ENCODE measurements at regions not wholly inside any gene's neighbourhood (a gene's known extent, or its start where the extent isn't known, plus 50 kb on each side); places are given as distances from the start of the nearest gene placed in this dataset.

DNA sequence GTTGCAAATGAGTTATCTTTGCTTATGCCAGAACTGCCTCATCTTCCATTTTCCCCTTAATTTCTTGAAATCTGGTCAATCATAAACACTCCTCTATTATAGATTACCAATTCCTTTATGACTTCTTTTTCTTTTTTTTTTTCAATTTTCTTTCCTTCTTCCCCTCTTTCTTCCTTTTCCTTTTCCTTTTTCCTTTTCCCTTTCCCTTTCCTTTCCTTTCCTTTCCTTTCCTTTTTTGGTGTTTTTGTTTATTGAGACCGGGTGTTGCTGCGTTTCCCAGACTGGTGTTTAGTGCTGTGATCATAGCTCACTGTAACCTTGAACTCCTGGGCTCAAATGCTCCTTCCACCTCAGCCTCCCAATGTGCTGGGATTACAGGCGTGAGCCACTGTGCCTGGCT, 151.4 kb upstream of the FOXP2 start:
- Mint-ChIP-seq H3K4me1 (no peaks in the 10 kb centered on the region), H3K9me3 (peaks cover 2% of the 10 kb centered on the region)

DNA sequence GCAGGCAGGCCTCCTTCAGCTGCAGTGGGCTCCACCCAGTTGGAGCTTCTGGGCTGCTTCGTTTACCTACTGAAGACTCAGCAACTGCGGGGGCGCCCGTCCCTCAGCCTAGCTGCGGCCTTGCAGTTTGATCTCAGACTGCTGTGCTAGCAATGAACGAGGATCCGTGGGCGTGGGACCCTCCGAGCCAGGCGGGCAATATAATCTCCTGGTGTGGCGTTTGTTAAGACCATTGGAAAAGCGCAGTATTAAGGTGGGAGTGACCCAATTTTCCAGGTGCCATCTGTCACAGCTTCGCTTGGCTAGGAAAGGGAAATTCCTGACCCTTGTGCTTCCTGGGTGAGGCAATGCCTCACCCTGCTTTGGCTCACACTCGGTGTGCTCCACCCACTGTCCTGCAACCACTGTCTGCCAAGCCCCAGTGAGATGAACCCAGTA, 159.2 kb upstream of the FOXP2 start:
- DNase-seq (no peak), ATAC-seq (ENCODE audit: low read depth) (no peak)
- Mint-ChIP-seq H3K27me3 (no peaks in the 10 kb centered on the region), H3K4me3 (no peak overlapping the region), H3K9me3 (peaks cover 9% of the 10 kb centered on the region), H3K36me3 (ENCODE audit: low read depth) (no peaks in the 10 kb centered on the region), H3K4me1 (no peaks in the 10 kb centered on the region), H3K27ac (no peak overlapping the region)
- intact Hi-C loops (cut with micrococcal nuclease) = no loop called here
- POLR2A ChIA-PET = no interaction called here
- CTCF ChIA-PET = no interaction called here
- TF ChIP-seq, protein P1, sequence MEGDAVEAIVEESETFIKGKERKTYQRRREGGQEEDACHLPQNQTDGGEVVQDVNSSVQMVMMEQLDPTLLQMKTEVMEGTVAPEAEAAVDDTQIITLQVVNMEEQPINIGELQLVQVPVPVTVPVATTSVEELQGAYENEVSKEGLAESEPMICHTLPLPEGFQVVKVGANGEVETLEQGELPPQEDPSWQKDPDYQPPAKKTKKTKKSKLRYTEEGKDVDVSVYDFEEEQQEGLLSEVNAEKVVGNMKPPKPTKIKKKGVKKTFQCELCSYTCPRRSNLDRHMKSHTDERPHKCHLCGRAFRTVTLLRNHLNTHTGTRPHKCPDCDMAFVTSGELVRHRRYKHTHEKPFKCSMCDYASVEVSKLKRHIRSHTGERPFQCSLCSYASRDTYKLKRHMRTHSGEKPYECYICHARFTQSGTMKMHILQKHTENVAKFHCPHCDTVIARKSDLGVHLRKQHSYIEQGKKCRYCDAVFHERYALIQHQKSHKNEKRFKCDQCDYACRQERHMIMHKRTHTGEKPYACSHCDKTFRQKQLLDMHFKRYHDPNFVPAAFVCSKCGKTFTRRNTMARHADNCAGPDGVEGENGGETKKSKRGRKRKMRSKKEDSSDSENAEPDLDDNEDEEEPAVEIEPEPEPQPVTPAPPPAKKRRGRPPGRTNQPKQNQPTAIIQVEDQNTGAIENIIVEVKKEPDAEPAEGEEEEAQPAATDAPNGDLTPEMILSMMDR (IDR thresholded peaks at IDR 0.05) = no peak

More for the DNA sequence above, 151.4 kb upstream of the FOXP2 start:
- no peaks in the 10 kb centered on the region for H3K27me3 Mint-ChIP-seq
- TF ChIP-seq, protein P1 (IDR thresholded peaks at IDR 0.05) = no peak
- CTCF ChIA-PET = no interaction called here
- H3K36me3 Mint-ChIP-seq (ENCODE audit: low read depth) = no peaks in the 10 kb centered on the region
- intact Hi-C loops (cut with micrococcal nuclease) = no loop called here
- no peak overlapping the region for H3K4me3 Mint-ChIP-seq
- H3K27ac Mint-ChIP-seq = no peak overlapping the region
- DNase-seq (no peak), ATAC-seq (ENCODE audit: low read depth) (no peak)
- POLR2A ChIA-PET = no interaction called here

DNA sequence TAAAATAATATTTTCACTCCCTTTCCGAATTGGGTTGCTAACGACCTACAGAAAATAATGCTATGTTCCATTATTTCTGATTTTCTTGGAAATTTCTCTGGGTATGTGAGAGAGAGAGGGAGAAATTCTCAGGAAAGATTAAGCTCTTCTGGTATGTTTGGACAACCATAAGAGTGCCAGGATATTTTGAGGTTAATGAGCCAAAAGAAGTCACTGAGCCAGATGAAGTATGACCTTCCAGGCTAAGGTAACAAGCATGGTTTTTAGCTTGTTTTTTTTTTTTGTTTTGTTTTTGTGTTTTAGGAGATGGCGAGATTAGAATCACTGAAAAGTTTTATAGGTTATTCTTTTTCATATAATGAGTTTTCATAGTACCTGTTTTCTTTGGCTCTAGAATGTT, 171.0 kb upstream of the FOXP2 start:
- TF ChIP-seq, protein P1 (IDR thresholded peaks at IDR 0.05) = no peak
- Mint-ChIP-seq H3K27ac (no peak overlapping the region), H3K4me1 (no peaks in the 10 kb centered on the region), H3K4me3 (no peak overlapping the region), H3K27me3 (no peaks in the 10 kb centered on the region), H3K36me3 (ENCODE audit: low read depth) (no peaks in the 10 kb centered on the region), H3K9me3 (no peaks in the 10 kb centered on the region)
- intact Hi-C loops (cut with micrococcal nuclease) = no loop called here
- POLR2A ChIA-PET = no interaction called here
- CTCF ChIA-PET = no interaction called here
- no peak for DNase-seq
- ATAC-seq (ENCODE audit: low read depth) = no peak

DNA sequence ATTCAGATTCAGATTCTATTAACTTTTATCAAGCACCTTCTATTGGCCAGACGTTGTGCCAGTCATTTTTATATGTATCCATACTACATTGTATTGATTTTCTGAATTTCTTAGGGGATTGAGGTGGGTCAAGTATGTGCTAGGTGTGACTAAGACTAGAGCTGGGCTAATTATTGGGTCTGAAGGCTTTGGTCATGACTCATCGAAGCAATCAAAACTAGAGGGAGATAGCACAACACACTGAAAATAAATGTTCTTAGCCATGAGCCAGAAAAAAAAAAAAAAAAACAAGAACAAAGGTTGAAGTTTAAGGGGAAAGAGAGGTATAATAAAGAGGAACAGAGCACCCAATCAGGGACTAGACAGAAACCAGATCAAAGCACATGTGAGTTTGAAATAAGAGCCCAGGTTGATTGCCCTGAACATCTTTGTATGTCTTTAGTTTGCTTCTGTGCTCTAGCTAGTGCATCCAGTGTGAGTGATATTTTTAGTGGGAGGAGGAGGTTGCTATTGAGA, 171.6 kb upstream of the FOXP2 start:
- no peak for ATAC-seq (ENCODE audit: low read depth)
- no peaks in the 10 kb centered on the region for H3K9me3 Mint-ChIP-seq

DNA sequence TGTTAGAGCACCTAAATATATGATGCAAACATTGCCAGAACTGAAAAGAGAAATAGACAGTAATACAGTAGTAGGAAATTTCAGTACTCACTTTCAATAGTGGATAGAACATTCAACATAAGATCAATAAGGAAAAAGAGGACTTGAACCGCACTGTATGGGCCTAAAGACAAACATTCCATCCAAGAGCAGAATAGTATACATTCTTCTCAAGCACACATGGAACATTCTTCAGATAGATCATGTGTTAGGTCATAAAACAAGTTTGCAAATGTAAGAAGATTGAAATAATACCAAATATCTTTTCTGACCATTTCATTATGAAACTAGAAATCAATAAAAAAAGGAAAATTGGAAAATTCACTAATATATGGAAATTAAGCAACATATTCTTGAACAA, 185.4 kb upstream of the FOXP2 start:
- no peak overlapping the region for H3K27ac Mint-ChIP-seq
- no peak overlapping the region for H3K4me3 Mint-ChIP-seq
- POLR2A ChIA-PET = no interaction called here
- DNase-seq (no peak), ATAC-seq (ENCODE audit: low read depth) (no peak)
- CTCF ChIA-PET = no interaction called here
- H3K9me3 Mint-ChIP-seq = no peaks in the 10 kb centered on the region
- H3K27me3 Mint-ChIP-seq = no peaks in the 10 kb centered on the region
- TF ChIP-seq, protein P1 (IDR thresholded peaks at IDR 0.05) = no peak
- intact Hi-C loops (cut with micrococcal nuclease) = no loop called here
- no peaks in the 10 kb centered on the region for H3K4me1 Mint-ChIP-seq
- no peaks in the 10 kb centered on the region for H3K36me3 Mint-ChIP-seq (ENCODE audit: low read depth)

More for the DNA sequence above, 171.6 kb upstream of the FOXP2 start:
- CTCF ChIA-PET = no interaction called here
- POLR2A ChIA-PET = no interaction called here
- no peak for DNase-seq
- H3K36me3 Mint-ChIP-seq (ENCODE audit: low read depth) = no peaks in the 10 kb centered on the region
- H3K4me3 Mint-ChIP-seq = no peak overlapping the region
- intact Hi-C loops (cut with micrococcal nuclease) = no loop called here
- H3K27ac Mint-ChIP-seq = no peak overlapping the region
- TF ChIP-seq, protein P1 (IDR thresholded peaks at IDR 0.05) = no peak
- no peaks in the 10 kb centered on the region for H3K4me1 Mint-ChIP-seq
- no peaks in the 10 kb centered on the region for H3K27me3 Mint-ChIP-seq
